AG09319 (cell line): ENCODE measurements at regions not wholly inside any gene's neighbourhood (a gene's known extent, or its start where the extent isn't known, plus 50 kb on each side); places are given as distances from the start of the nearest gene placed in this dataset.

Experiments used
- DNase-seq: peaks from one replicate; pipeline ENCODE4 v3.0.0-alpha.2; 2010; ENCODE audit warnings: low read depth; ENCODE audit errors: extremely low read depth
- TF ChIP-seq, protein P1 (sequence below): IDR thresholded peaks from 2 replicates; pipeline ENCODE4 v1.5.1; 2011; ENCODE audit warnings: low read depth, mild to moderate bottlenecking, inconsistent platforms, low read length, moderate library complexity

DNA sequence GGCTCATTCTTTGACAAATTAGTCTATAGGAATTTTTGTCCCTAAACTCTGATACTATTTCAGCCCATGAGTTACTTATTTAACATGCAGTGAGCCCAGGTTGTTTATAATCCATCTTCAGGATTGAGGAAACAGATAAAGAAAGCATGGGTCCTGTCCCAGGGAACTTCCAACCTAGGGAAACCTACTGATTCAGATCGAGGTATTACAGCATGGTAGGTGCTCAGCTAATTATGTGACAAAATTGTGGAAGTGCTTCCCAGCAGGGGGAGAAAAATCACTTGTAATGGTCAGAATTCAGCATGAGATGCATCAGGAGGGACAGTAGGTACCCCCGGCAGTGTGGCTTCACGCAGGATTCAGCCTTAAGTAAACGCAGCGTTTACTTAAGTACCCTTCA lies 171.3 kb downstream of the NUFIP1 start:
- TF ChIP-seq, protein P1, sequence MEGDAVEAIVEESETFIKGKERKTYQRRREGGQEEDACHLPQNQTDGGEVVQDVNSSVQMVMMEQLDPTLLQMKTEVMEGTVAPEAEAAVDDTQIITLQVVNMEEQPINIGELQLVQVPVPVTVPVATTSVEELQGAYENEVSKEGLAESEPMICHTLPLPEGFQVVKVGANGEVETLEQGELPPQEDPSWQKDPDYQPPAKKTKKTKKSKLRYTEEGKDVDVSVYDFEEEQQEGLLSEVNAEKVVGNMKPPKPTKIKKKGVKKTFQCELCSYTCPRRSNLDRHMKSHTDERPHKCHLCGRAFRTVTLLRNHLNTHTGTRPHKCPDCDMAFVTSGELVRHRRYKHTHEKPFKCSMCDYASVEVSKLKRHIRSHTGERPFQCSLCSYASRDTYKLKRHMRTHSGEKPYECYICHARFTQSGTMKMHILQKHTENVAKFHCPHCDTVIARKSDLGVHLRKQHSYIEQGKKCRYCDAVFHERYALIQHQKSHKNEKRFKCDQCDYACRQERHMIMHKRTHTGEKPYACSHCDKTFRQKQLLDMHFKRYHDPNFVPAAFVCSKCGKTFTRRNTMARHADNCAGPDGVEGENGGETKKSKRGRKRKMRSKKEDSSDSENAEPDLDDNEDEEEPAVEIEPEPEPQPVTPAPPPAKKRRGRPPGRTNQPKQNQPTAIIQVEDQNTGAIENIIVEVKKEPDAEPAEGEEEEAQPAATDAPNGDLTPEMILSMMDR = no peak
- DNase-seq = no peak

DNA sequence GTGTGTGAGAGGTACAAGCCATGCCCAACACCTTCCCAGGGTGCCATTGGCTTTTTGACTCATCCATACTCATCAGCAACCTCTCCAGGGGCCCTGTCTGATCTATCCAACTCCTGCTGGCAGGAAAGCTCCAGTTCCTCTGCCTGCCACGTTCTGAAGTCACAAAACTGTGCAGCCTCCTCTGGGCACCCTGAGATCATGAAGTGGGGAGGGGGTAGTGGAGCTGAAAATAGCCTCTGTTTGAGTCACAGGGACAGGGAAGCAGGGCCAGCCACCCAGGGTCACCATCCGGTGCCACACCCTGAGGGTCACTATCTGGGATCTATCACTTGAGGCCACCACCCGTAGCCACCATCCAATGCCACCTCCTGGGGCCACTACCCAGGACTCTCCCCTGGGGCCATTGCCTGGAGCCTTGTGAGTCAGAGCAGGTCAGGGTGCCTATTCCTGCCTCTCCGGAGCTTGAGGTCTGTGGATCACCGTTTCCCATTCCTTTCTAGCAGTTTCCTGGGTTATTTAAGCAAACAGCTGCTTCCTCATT lies 172.1 kb downstream of the NUFIP1 start:
- TF ChIP-seq, protein P1 = no peak
- no peak for DNase-seq

DNA sequence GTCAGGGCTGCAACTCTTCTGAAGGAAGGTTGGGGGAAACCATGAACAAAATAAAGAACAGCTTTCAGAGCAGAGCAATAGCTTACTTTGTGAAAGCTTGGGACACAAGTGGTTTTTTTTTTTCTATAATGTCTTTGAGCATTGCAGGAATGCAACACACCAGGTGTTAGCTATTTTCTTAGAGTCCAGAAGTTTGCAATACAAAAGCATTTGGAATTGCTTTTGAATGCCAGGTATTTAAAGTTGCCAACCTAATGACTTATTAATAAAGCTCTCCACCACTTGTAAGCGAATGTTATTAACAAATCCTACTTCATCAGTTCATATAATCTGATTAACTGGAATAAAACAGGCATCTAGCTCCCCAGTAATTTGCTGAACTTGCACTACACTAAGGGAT lies 172.6 kb downstream of the NUFIP1 start:
- no peak for DNase-seq
- TF ChIP-seq, protein P1 = no peak

DNA sequence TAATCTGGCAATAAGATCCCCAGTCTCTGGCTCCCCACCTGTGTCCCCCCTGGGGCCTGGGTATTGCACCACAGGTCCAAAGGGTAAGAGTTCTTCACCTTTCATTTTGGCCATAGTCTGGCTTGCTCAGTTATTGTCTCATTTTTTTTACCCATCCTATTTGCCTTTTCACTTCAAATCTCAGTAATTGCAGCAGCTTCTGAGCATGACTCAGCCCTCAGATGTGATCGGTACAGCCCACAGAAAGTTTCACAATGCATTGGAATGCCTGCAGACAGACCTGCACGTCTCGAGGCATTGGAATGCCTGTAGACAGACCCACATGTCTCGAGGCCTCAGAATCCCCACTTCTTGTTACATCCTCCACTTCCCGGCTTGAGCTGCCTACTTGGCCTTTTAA lies 173.6 kb downstream of the NUFIP1 start:
- TF ChIP-seq, protein P1 = no peak
- DNase-seq = peak; percentile 68

DNA sequence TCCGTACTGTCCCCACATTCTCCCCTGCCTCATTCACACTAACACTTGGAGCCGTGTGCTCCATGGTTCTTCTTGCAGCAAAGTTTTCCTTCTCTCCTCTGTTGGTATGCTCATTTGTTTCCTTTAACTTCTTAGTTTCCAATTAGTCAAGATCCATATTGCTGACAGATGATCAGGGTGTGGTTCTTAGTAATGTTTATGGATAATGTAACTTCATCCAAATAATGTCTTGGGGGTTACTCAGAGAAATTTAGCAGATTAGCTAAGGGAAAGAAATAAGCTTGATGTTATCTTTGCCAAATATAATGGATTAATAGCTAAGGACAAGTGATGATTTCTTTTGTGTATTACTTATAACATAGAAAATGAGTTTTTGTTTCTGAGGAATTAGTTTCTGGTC lies 174.4 kb downstream of the NUFIP1 start:
- TF ChIP-seq, protein P1 = no peak

DNA sequence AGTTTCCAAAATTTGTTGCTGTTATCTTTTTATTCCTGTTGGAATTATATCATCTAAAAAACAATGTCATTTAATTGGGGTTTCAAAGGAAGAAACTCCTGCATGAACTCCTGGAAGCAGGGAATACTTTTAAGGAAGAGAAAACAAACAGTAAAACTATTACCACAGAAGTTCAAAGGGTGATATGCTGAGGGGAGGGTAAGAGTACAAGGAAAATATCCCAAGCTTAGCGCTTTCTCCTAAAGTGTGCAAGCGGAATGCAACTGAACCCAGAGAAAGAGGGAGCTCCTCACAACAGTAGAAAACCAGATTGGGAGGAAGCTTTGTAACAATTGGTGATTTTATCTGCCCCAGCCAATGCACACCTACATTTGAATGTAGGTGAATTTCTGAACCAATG lies 175.1 kb downstream of the NUFIP1 start:
- TF ChIP-seq, protein P1 = no peak
- no peak for DNase-seq

More for the DNA sequence above, 174.4 kb downstream of the NUFIP1 start:
- no peak for DNase-seq

DNA sequence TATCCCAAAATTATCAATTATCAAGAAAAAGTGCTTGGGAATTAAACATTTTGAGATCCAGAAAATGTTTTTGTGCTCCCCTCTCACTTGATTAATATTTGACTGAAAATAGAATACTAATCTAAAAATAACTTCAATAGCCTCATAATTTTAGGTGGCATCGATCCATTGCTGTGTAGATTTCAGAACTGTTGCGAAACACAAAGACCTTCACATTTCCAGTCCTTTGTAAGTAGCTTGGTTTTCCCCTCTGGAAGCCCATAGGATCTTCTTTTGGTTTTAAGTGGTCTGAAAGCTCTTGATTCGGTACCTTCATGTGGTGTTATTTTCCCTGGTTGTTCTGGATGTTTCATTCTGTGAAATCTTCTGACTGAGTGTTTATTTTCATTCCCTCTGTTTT lies 176.5 kb downstream of the NUFIP1 start:
- DNase-seq = no peak
- TF ChIP-seq, protein P1 = no peak
